H4 (cell line): ENCODE measurements at regions not wholly inside any gene's neighbourhood (a gene's known extent, or its start where the extent isn't known, plus 50 kb on each side); places are given as distances from the start of the nearest gene placed in this dataset.
A peak's percentile ranks its signal among the peaks of the same experiment; 100 is the strongest.
"Not testable (repeated sequence)": the region's sequence is repeated elsewhere in the genome, so short reads cannot be mapped to it uniquely, and the experiment has no call there.

ENCODE experiments used
- DNase-seq: peaks from one replicate; pipeline ENCODE4 v3.0.0-alpha.2; 2015; ENCODE audit warnings: low spot score

GRCh38 chr20:26373066-26373465 lies 676.4 kb upstream of the ZNF337 start:
- not testable (repeated sequence) for DNase-seq

- no peak for DNase-seq
These were observed 657.9 kb upstream of the ZNF337 start for GRCh38 chr20:26354511-26354910.

- DNase-seq: no peak
These were observed 650.7 kb upstream of the ZNF337 start for GRCh38 chr20:26347396-26347795.

GRCh38 chr20:26340460-26341065 lies 643.9 kb upstream of the ZNF337 start:
- not testable (repeated sequence) for DNase-seq

- DNase-seq: no peak
These were observed 627.5 kb upstream of the ZNF337 start for GRCh38 chr20:26324177-26324576.

GRCh38 chr20:26315054-26315453 lies 618.4 kb upstream of the ZNF337 start:
- DNase-seq: no peak

GRCh38 chr20:26309720-26310119 lies 613.1 kb upstream of the ZNF337 start:
- not testable (repeated sequence) for DNase-seq

- no peak for DNase-seq
These were observed 612.3 kb upstream of the ZNF337 start for GRCh38 chr20:26308961-26309360.

- DNase-seq: no peak
These were observed 598.4 kb upstream of the ZNF337 start for GRCh38 chr20:26295006-26295405.

GRCh38 chr20:26288379-26289061 lies 591.9 kb upstream of the ZNF337 start:
- not testable (repeated sequence) for DNase-seq

- DNase-seq: no peak
These were observed 582.6 kb upstream of the ZNF337 start for GRCh38 chr20:26279238-26279637.

GRCh38 chr20:26277339-26277738 lies 580.7 kb upstream of the ZNF337 start:
- DNase-seq: no peak

GRCh38 chr20:26276554-26277210 lies 580.0 kb upstream of the ZNF337 start:
- no peak for DNase-seq

- not testable (repeated sequence) for DNase-seq
These were observed 572.1 kb upstream of the ZNF337 start for GRCh38 chr20:26268762-26269161.

GRCh38 chr20:26260925-26261324 lies 564.3 kb upstream of the ZNF337 start:
- not testable (repeated sequence) for DNase-seq

GRCh38 chr20:26252311-26252975 lies 555.8 kb upstream of the ZNF337 start:
- DNase-seq: not testable (repeated sequence)

- not testable (repeated sequence) for DNase-seq
These were observed 554.7 kb upstream of the ZNF337 start for GRCh38 chr20:26251376-26251775.

- DNase-seq: peak; percentile 3
These were observed 553.8 kb upstream of the ZNF337 start for GRCh38 chr20:26250249-26251114.

GRCh38 chr20:26243731-26244130 lies 547.1 kb upstream of the ZNF337 start:
- DNase-seq: no peak

GRCh38 chr20:26220609-26221008 lies 524.0 kb upstream of the ZNF337 start:
- not testable (repeated sequence) for DNase-seq

GRCh38 chr20:26219546-26219945 lies 522.9 kb upstream of the ZNF337 start:
- DNase-seq: not testable (repeated sequence)
